ENCODE measurements at regions not wholly inside any gene's neighbourhood (a gene's known extent, or its start where the extent isn't known, plus 50 kb on each side); places are given as distances from the start of the nearest gene placed in this dataset.
"Not testable (repeated sequence)": the region's sequence is repeated elsewhere in the genome, so short reads cannot be mapped to it uniquely, and the experiment has no call there.

DNA sequence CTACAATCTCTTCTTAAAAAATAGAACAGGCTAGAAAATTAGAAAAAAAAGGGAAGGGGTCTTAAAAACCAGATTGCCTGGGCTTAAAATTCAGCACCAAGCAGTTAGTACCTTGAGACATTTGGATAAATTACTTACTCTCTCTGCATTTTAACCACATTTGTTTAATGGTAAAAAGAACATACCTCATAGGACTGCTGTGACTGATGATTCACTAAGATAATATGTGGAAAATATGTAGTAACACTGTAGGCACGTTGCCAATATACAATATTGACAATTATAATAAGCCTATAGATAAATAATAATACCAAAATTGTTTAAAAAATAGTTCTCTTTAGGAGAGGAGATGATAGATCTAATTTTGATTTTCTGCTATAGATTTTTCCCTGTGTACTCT, 750.4 kb downstream of the TENT5A start:
- no peaks in the 10 kb centered on the region for H3K4me1 ChIP-seq
- no peak for DNase-seq
- H3K36me3 ChIP-seq, result no peaks in the 10 kb centered on the region
- H3K4me3 ChIP-seq, result no peak overlapping the region
- no peaks in the 10 kb centered on the region for H3K9me3 ChIP-seq
- TF ChIP-seq, protein P1, sequence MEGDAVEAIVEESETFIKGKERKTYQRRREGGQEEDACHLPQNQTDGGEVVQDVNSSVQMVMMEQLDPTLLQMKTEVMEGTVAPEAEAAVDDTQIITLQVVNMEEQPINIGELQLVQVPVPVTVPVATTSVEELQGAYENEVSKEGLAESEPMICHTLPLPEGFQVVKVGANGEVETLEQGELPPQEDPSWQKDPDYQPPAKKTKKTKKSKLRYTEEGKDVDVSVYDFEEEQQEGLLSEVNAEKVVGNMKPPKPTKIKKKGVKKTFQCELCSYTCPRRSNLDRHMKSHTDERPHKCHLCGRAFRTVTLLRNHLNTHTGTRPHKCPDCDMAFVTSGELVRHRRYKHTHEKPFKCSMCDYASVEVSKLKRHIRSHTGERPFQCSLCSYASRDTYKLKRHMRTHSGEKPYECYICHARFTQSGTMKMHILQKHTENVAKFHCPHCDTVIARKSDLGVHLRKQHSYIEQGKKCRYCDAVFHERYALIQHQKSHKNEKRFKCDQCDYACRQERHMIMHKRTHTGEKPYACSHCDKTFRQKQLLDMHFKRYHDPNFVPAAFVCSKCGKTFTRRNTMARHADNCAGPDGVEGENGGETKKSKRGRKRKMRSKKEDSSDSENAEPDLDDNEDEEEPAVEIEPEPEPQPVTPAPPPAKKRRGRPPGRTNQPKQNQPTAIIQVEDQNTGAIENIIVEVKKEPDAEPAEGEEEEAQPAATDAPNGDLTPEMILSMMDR (IDR thresholded peaks at IDR 0.05), result no peak
- intact Hi-C loops (cut with DNase I), result no loop called here
- no peaks in the 10 kb centered on the region for H3K27me3 ChIP-seq
- no peak overlapping the region for H3K27ac ChIP-seq
- H3K9ac ChIP-seq (ENCODE audit: low read depth in 2 of 2, low read length in 2 of 2), result no peak overlapping the region

- Histone ChIP-seq H3K27me3 (no peaks in the 10 kb centered on the region), H3K9ac (ENCODE audit: low read depth in 2 of 2, low read length in 2 of 2) (no peak overlapping the region), H3K36me3 (no peaks in the 10 kb centered on the region), H3K4me3 (no peak overlapping the region), H3K27ac (no peak overlapping the region), H3K4me1 (no peaks in the 10 kb centered on the region), H3K9me3 (no peaks in the 10 kb centered on the region)
- intact Hi-C loops (cut with DNase I), result no loop called here
- TF ChIP-seq, protein P1 (IDR thresholded peaks at IDR 0.05), result no peak
- DNase-seq, result no peak
Measured at GRCh38 chr6:80991316-80991715, 761.2 kb downstream of the TENT5A start.

DNA sequence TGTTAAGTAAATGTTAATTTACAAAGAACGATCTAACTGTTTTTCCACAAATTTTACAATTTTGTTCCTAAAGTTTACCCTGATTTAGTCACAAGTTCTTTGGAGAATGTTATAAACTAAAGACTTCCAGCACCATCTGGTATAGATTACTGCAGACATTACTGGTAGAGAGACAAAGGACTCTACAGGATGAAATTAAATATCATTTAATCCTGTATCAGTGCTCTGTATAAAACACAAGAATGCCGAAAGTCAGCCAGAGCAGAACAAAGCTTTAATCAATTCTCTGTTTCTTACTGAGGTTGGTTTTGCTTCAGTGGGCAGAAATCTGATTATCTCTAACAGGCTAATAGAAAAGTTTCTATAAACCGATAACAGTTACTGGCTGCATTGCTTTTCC, 763.6 kb downstream of the TENT5A start:
- Histone ChIP-seq H3K36me3 (no peaks in the 10 kb centered on the region), H3K27me3 (no peaks in the 10 kb centered on the region), H3K4me1 (no peaks in the 10 kb centered on the region), H3K9me3 (no peaks in the 10 kb centered on the region), H3K27ac (no peak overlapping the region), H3K9ac (ENCODE audit: low read depth in 2 of 2, low read length in 2 of 2) (no peak overlapping the region), H3K4me3 (no peak overlapping the region)
- TF ChIP-seq, protein P1 (IDR thresholded peaks at IDR 0.05), result no peak
- DNase-seq, result no peak
- intact Hi-C loops (cut with DNase I), result no loop called here

DNA sequence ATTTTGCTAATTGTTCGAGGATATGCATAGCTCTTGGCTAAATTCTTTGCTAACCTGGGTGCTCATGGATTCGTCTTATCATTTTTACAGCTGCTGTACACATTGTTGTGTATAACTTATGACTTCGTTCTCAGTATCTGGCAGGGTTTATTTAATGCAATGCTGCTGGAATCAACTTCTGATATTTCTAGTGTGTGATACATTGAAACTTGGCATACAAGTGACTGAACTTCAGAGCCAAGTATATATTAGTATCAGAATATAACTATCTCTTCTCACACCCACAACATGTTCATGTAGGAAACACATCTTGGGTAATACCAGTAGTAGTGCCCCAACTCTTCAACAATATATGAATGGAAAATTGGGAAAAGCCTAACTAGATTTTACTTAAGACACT, 764.2 kb downstream of the TENT5A start:
- TF ChIP-seq, protein P1 (IDR thresholded peaks at IDR 0.05), result no peak
- Histone ChIP-seq H3K36me3 (no peaks in the 10 kb centered on the region), H3K27me3 (no peaks in the 10 kb centered on the region), H3K27ac (no peak overlapping the region), H3K4me1 (no peaks in the 10 kb centered on the region), H3K9ac (ENCODE audit: low read depth in 2 of 2, low read length in 2 of 2) (no peak overlapping the region), H3K9me3 (no peaks in the 10 kb centered on the region), H3K4me3 (no peak overlapping the region)
- DNase-seq, result no peak
- intact Hi-C loops (cut with DNase I), result no loop called here

DNA sequence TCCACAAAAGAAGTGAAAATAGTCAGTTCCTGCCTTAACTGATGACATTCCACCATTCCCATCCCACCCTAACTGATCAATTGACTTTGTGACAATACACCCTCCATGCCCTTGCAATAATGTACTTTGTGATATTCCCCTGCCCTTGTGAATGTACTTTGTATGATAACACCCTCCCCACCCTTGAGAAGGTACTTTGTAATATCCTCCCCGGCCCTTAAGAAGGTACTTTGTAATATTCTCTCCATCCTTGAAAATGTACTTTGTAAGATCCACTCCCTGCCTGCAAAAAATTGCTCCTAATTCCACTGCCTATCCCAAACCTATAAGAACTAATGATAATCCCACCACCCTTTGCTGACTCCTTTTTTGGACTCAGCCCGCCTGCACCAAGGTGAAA, 771.3 kb downstream of the TENT5A start:
- H3K27ac ChIP-seq; H3K27me3 ChIP-seq; DNase-seq; H3K9ac ChIP-seq (ENCODE audit: low read depth in 2 of 2, low read length in 2 of 2); H3K4me1 ChIP-seq; intact Hi-C loops (cut with DNase I); H3K4me3 ChIP-seq; H3K36me3 ChIP-seq; H3K9me3 ChIP-seq: not testable (repeated sequence)

DNA sequence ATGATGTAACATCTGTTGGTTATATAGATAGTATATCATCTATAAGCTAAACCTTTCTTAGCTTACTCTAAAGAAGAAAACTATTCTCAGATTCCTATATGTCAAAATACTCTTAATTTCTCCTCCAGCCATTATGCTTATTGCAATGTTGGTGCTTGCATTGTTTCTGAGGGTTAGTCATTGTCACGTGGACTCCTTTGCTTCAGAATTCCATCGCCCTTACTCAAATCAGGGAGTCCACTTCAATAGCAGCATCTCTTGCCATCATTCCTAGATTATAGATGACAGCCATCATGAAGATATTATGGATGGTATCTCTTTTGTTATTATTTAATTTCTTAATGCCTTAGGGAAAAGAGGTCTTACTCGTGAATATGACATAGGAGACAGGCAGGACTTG, 776.1 kb downstream of the TENT5A start:
- H3K9me3 ChIP-seq, result no peaks in the 10 kb centered on the region
- no peak overlapping the region for H3K27ac ChIP-seq
- H3K36me3 ChIP-seq, result no peaks in the 10 kb centered on the region
- no peaks in the 10 kb centered on the region for H3K4me1 ChIP-seq
- H3K9ac ChIP-seq (ENCODE audit: low read depth in 2 of 2, low read length in 2 of 2), result no peak overlapping the region
- no peaks in the 10 kb centered on the region for H3K27me3 ChIP-seq
- H3K4me3 ChIP-seq, result no peak overlapping the region
- intact Hi-C loops (cut with DNase I), result no loop called here
- TF ChIP-seq, protein P1 (IDR thresholded peaks at IDR 0.05), result no peak
- DNase-seq, result no peak
